ENCODE measurements at regions not wholly inside any gene's neighbourhood (a gene's known extent, or its start where the extent isn't known, plus 50 kb on each side); places are given as distances from the start of the nearest gene placed in this dataset.

GRCh38 chr10:128400564-128400963, 274.3 kb upstream of the MKI67 start:
- TF ChIP-seq CTCF (conservative IDR thresholded peaks at IDR 0.05; ENCODE audit: low read depth, low read length) (no peak), EZH2 (IDR thresholded peaks at IDR 0.05; ENCODE audit: low read length, unreplicated experiment) (no peak), EZH2phosphoT487 (IDR thresholded peaks at IDR 0.05; ENCODE audit: borderline replicate concordance, low read length) (no peak)

GRCh38 chr10:128405450-128405849, 279.2 kb upstream of the MKI67 start:
- H3K4me3 ChIP-seq (ENCODE audit: low read length), result no peak overlapping the region
- TF ChIP-seq EZH2 (IDR thresholded peaks at IDR 0.05; ENCODE audit: low read length, unreplicated experiment) (no peak), EZH2phosphoT487 (IDR thresholded peaks at IDR 0.05; ENCODE audit: borderline replicate concordance, low read length) (no peak), CTCF (conservative IDR thresholded peaks at IDR 0.05; ENCODE audit: low read depth, low read length) (no peak)
- no TSS peak for BruUV-seq (replicated peaks)
- no peaks in the 10 kb centered on the region for H3K27me3 ChIP-seq (ENCODE audit: low read length)
- no peaks in the 10 kb centered on the region for H3K36me3 ChIP-seq (ENCODE audit: low read depth, low read length)
- no peak overlapping the region for H3K4me2 ChIP-seq (ENCODE audit: low read length)
- no peaks in the 10 kb centered on the region for H4K20me1 ChIP-seq (ENCODE audit: low read length)
- no peak for DNase-seq
- no peak for ATAC-seq
- H3K9me3 ChIP-seq (ENCODE audit: low read length), result no peaks in the 10 kb centered on the region
- CTCF ChIA-PET, result no interaction called here
- no peaks in the 10 kb centered on the region for H3K4me1 ChIP-seq (ENCODE audit: insufficient read depth, low read length)
- no peaks in the 10 kb centered on the region for H3F3A ChIP-seq (ENCODE audit: low read length, unreplicated experiment)
- no peaks in the 10 kb centered on the region for H3K79me2 ChIP-seq (ENCODE audit: low read length)
- H2AFZ ChIP-seq (ENCODE audit: low read length), result no peak overlapping the region
- no peaks in the 10 kb centered on the region for H3K9me2 ChIP-seq (replicated peaks; ENCODE audit: low read length)
- H3K27ac ChIP-seq (ENCODE audit: low read length), result no peak overlapping the region
- intact Hi-C loops (cut with micrococcal nuclease), result no loop called here
- no peak overlapping the region for H3K9ac ChIP-seq (ENCODE audit: low read length)
- POLR2A ChIA-PET (ENCODE audit: unreplicated experiment), result no interaction called here

More at GRCh38 chr10:128400564-128400963, 274.3 kb upstream of the MKI67 start:
- H3K36me3 ChIP-seq (ENCODE audit: low read depth, low read length), result no peaks in the 10 kb centered on the region
- no peaks in the 10 kb centered on the region for H3K9me3 ChIP-seq (ENCODE audit: low read length)
- ATAC-seq, result no peak
- H3F3A ChIP-seq (ENCODE audit: low read length, unreplicated experiment), result no peaks in the 10 kb centered on the region
- intact Hi-C loops (cut with micrococcal nuclease), result no loop called here
- no peak overlapping the region for H3K4me2 ChIP-seq (ENCODE audit: low read length)
- no peak overlapping the region for H2AFZ ChIP-seq (ENCODE audit: low read length)
- H3K4me1 ChIP-seq (ENCODE audit: insufficient read depth, low read length), result no peaks in the 10 kb centered on the region
- no TSS peak for BruUV-seq (replicated peaks)
- no peak overlapping the region for H3K27ac ChIP-seq (ENCODE audit: low read length)
- H3K9ac ChIP-seq (ENCODE audit: low read length), result no peak overlapping the region
- no peak overlapping the region for H3K4me3 ChIP-seq (ENCODE audit: low read length)
- H4K20me1 ChIP-seq (ENCODE audit: low read length), result no peaks in the 10 kb centered on the region
- H3K27me3 ChIP-seq (ENCODE audit: low read length), result no peaks in the 10 kb centered on the region
- no peak for DNase-seq
- ChIA-PET CTCF (no interaction called here), POLR2A (ENCODE audit: unreplicated experiment) (no interaction called here)
- H3K79me2 ChIP-seq (ENCODE audit: low read length), result no peaks in the 10 kb centered on the region
- H3K9me2 ChIP-seq (replicated peaks; ENCODE audit: low read length), result no peaks in the 10 kb centered on the region

- no peaks in the 10 kb centered on the region for H3F3A ChIP-seq (ENCODE audit: low read length, unreplicated experiment)
- H3K9me2 ChIP-seq (replicated peaks; ENCODE audit: low read length), result no peaks in the 10 kb centered on the region
- no peaks in the 10 kb centered on the region for H3K27me3 ChIP-seq (ENCODE audit: low read length)
- no TSS peak for BruUV-seq (replicated peaks)
- H3K79me2 ChIP-seq (ENCODE audit: low read length), result no peaks in the 10 kb centered on the region
- H3K27ac ChIP-seq (ENCODE audit: low read length), result no peak overlapping the region
- no peaks in the 10 kb centered on the region for H3K36me3 ChIP-seq (ENCODE audit: low read depth, low read length)
- ATAC-seq (no peak), DNase-seq (no peak)
- H2AFZ ChIP-seq (ENCODE audit: low read length), result no peak overlapping the region
- no peaks in the 10 kb centered on the region for H3K4me1 ChIP-seq (ENCODE audit: insufficient read depth, low read length)
- no peak overlapping the region for H3K4me2 ChIP-seq (ENCODE audit: low read length)
- ChIA-PET POLR2A (ENCODE audit: unreplicated experiment) (no interaction called here), CTCF (no interaction called here)
- TF ChIP-seq EZH2phosphoT487 (IDR thresholded peaks at IDR 0.05; ENCODE audit: borderline replicate concordance, low read length) (no peak), EZH2 (IDR thresholded peaks at IDR 0.05; ENCODE audit: low read length, unreplicated experiment) (no peak), CTCF (conservative IDR thresholded peaks at IDR 0.05; ENCODE audit: low read depth, low read length) (no peak)
- H3K9ac ChIP-seq (ENCODE audit: low read length), result no peak overlapping the region
- H4K20me1 ChIP-seq (ENCODE audit: low read length), result no peaks in the 10 kb centered on the region
- intact Hi-C loops (cut with micrococcal nuclease), result no loop called here
- H3K4me3 ChIP-seq (ENCODE audit: low read length), result no peak overlapping the region
- no peaks in the 10 kb centered on the region for H3K9me3 ChIP-seq (ENCODE audit: low read length)
Observed at GRCh38 chr10:128411643-128412042, 285.4 kb upstream of the MKI67 start.

All from PC-3 (cell line).